HCT116 (cell line): ENCODE measurements at regions not wholly inside any gene's neighbourhood (a gene's known extent, or its start where the extent isn't known, plus 50 kb on each side); places are given as distances from the start of the nearest gene placed in this dataset.

Experiments used
- ATAC-seq: fragments of 200-7000 bp; cut with Tn5 transposase; 2 replicates; pipeline ENCODE4 v1.9.1; 2020; ENCODE audit warnings: mild to moderate bottlenecking, moderate library complexity
- BruUV-seq: library from RNA; stranded (reverse); fragments of 400-500 nt; replicated peaks from 2 replicates; lab custom pipeline; 2021; lab: Mats Ljungman, UMichigan
- CTCF ChIA-PET: fragments of 300-600 bp; sonication (Branson Sonifier 250); formaldehyde crosslinking; loops from one replicate; lab custom pipeline; 2021; ENCODE audit warnings: antibody characterized with exemption; lab: Charles Lee
- POLR2A ChIA-PET: fragments of 300-600, 350-600 bp; sonication (Branson Sonifier 250); formaldehyde crosslinking; loops from one replicate; lab custom pipeline; 2021; ENCODE audit warnings: antibody characterized with exemption; lab: Charles Lee
- RAD21 ChIA-PET, 2 experiments: fragments of 300-600 bp; sonication (Branson Sonifier 250); formaldehyde crosslinking; loops; one replicate each; lab custom pipeline; 2023; ENCODE audit warnings: low total read pairs in 2 of 2; ENCODE audit not compliant: uncharacterized antibody in 2 of 2, unreplicated experiment in 2 of 2, low non-redundant PET in 1 of 2; lab: Charles Lee
- DNase-seq: peaks from one replicate; pipeline ENCODE4 v3.0.0-alpha.2; 2010; ENCODE audit warnings: low read depth, low spot score
- H2AFZ ChIP-seq: fragments of 200-600 bp; shearing (Covaris generic), sonication (generic); 2 replicates; pipeline ENCODE4 v1.6.1; 2017; ENCODE audit warnings: low read depth, mixed run types, mixed read lengths, antibody characterized with exemption, low read length; ENCODE audit not compliant: poor library complexity, severe bottlenecking
- H3K27ac ChIP-seq: 2 replicates; pipeline ENCODE4 v1.5.1; 2012; ENCODE audit warnings: low read depth, low read length
- H3K27me3 ChIP-seq: fragments of 200-600 bp; sonication (generic); 2 replicates; pipeline ENCODE4 v1.6.1; 2016; ENCODE audit warnings: mixed run types, low read length, mixed read lengths; ENCODE audit not compliant: insufficient read depth
- H3K36me3 ChIP-seq, 2 experiments: fragments of 200-500 bp in 1 of 2; fragments of 200-600 bp in 1 of 2; sonication (Bioruptor generic) in 1 of 2; sonication (generic) in 1 of 2; 2 replicates each; pipeline versions ENCODE4 v1.5.1 to v1.6.1; 2014 to 2016; ENCODE audit warnings: low read length in 2 of 2, inconsistent platforms in 1 of 2, mixed read lengths in 1 of 2, mixed run types in 1 of 2; ENCODE audit not compliant: insufficient read depth in 2 of 2, control insufficient read depth in 1 of 2
- H3K4me1 ChIP-seq, 2 experiments: fragments of 200-600 bp in 1 of 2; sonication (generic) in 1 of 2; 2 replicates each; pipeline versions ENCODE4 v1.5.1 to v1.6.1; 2012 to 2017; ENCODE audit warnings: low read length in 2 of 2, inconsistent platforms in 1 of 2, mild to moderate bottlenecking in 1 of 2, mixed read lengths in 1 of 2, mixed run types in 1 of 2, moderate library complexity in 1 of 2; ENCODE audit not compliant: insufficient read depth in 2 of 2, control insufficient read depth in 1 of 2
- H3K4me2 ChIP-seq: fragments of 200-600 bp; sonication (generic); 2 replicates; pipeline ENCODE4 v1.6.1; 2017; ENCODE audit warnings: mixed run types, low read length, mixed read lengths
- H3K4me3 ChIP-seq, 2 experiments: fragments of 200-600 bp in 1 of 2; sonication (generic) in 1 of 2; replicated peaks in 1 of 2; 2 replicates each; pipeline ENCODE4 v1.5.1; 2011 to 2016; ENCODE audit warnings: low read length in 2 of 2, control low read depth in 1 of 2, low read depth in 1 of 2, mild to moderate bottlenecking in 1 of 2, mixed read lengths in 1 of 2, mixed run types in 1 of 2
- H3K79me2 ChIP-seq: fragments of 200-600 bp; sonication (generic); 2 replicates; pipeline ENCODE4 v1.6.1; 2017; ENCODE audit warnings: mild to moderate bottlenecking, mixed run types, low read length, moderate library complexity, mixed read lengths; ENCODE audit not compliant: insufficient read depth
- H3K9ac ChIP-seq: fragments of 200-600 bp; sonication (generic); 2 replicates; pipeline ENCODE4 v1.6.1; 2016; ENCODE audit warnings: low read length, mixed read lengths
- H3K9me2 ChIP-seq: fragments of 200-600 bp; sonication (generic), shearing (Covaris generic); 2 replicates; pipeline ENCODE4 v1.6.1; 2017; ENCODE audit warnings: mixed run types, mild to moderate bottlenecking, moderate library complexity; ENCODE audit not compliant: insufficient read depth
- H3K9me3 ChIP-seq, 2 experiments: fragments of 200-500 bp in 1 of 2; fragments of 200-600 bp in 1 of 2; sonication (Bioruptor generic) in 1 of 2; sonication (generic) in 1 of 2; 2 replicates each; pipeline ENCODE4 v1.6.1; 2014 to 2017; ENCODE audit warnings: low read length in 2 of 2, mixed read lengths in 2 of 2, inconsistent platforms in 1 of 2, low read depth in 1 of 2, mild to moderate bottlenecking in 1 of 2, mixed run types in 1 of 2, moderate library complexity in 1 of 2; ENCODE audit not compliant: control insufficient read depth in 1 of 2, insufficient read depth in 1 of 2
- H4K20me1 ChIP-seq: fragments of 200-600 bp; sonication (generic), shearing (Covaris generic); 2 replicates; pipeline ENCODE4 v1.6.1; 2017; ENCODE audit warnings: mixed run types, mild to moderate bottlenecking, moderate library complexity; ENCODE audit not compliant: insufficient read depth
- CBX3 ChIP-seq: IDR thresholded peaks from 2 replicates; pipeline ENCODE4 v1.6.1; 2012; ENCODE audit warnings: low read depth
- CEBPB ChIP-seq: IDR thresholded peaks from 2 replicates; pipeline ENCODE4 v1.6.1; 2012; ENCODE audit warnings: low read depth
- EGR1 ChIP-seq: IDR thresholded peaks from 2 replicates; pipeline ENCODE4 v1.6.1; 2012; ENCODE audit warnings: low read depth
- ELF1 ChIP-seq: IDR thresholded peaks from 2 replicates; pipeline ENCODE4 v1.6.1; 2012; ENCODE audit warnings: low read depth, borderline replicate concordance
- EZH2 ChIP-seq: fragments of 200-600 bp; sonication (generic); IDR thresholded peaks from 2 replicates; pipeline ENCODE4 v1.6.1; 2017; ENCODE audit warnings: antibody characterized with exemption, mixed run types
- POLR2A ChIP-seq: IDR thresholded peaks from 2 replicates; pipeline ENCODE4 v1.7.0; 2011; ENCODE audit warnings: borderline replicate concordance; ENCODE audit not compliant: insufficient read depth, insufficient read length; ENCODE audit errors: extremely low read depth
- RAD21 ChIP-seq: IDR thresholded peaks from 2 replicates; pipeline ENCODE4 v1.6.1; 2012; ENCODE audit warnings: low read depth, mild to moderate bottlenecking
- SIN3A ChIP-seq: IDR thresholded peaks from 2 replicates; pipeline ENCODE4 v1.6.1; 2012; ENCODE audit warnings: low read depth
- SP1 ChIP-seq: IDR thresholded peaks from 2 replicates; pipeline ENCODE4 v1.6.1; 2012; ENCODE audit warnings: low read depth
- SRF ChIP-seq: IDR thresholded peaks from 2 replicates; pipeline ENCODE4 v1.6.1; 2012; ENCODE audit warnings: low read depth
- TCF7L2 ChIP-seq: IDR thresholded peaks from 2 replicates; pipeline ENCODE4 v1.7.0; 2011; ENCODE audit warnings: borderline replicate concordance, inconsistent platforms; ENCODE audit not compliant: insufficient read depth, insufficient read length; ENCODE audit errors: extremely low read depth
- YY1 ChIP-seq: IDR thresholded peaks from 2 replicates; pipeline ENCODE4 v1.6.1; 2011; ENCODE audit warnings: low read length, low read depth, moderate library complexity, mild to moderate bottlenecking; ENCODE audit not compliant: insufficient replicate concordance; ENCODE audit errors: extremely low read depth
- ZFX ChIP-seq: fragments of 450-650 bp; IDR thresholded peaks from 2 replicates; pipeline ENCODE4 v1.6.1; 2017
- ZNF274 ChIP-seq: fragments of 200-500 bp; sonication (Bioruptor generic); IDR thresholded peaks from 2 replicates; pipeline ENCODE4 v1.6.1; 2014; ENCODE audit warnings: mild to moderate bottlenecking, low read depth, low read length, inconsistent platforms
- intact Hi-C: fragments of 100-400 bp; cut with micrococcal nuclease; formaldehyde crosslinking; loops from 2 replicates; pipeline ENCODE4 v1.10.0; 2022
- TF ChIP-seq, protein P1 (sequence below): IDR thresholded peaks from 2 replicates; pipeline ENCODE4 v1.6.1; 2012
- TF ChIP-seq, protein P2 (sequence below): IDR thresholded peaks from 2 replicates; pipeline ENCODE4 v1.6.1; 2012
- TF ChIP-seq, protein P3 (sequence below): IDR thresholded peaks from 2 replicates; pipeline ENCODE4 v1.6.1; 2012; ENCODE audit warnings: low read depth
- TF ChIP-seq, protein P4 (sequence below): IDR thresholded peaks from 2 replicates; pipeline ENCODE4 v1.6.1; 2011; ENCODE audit warnings: mild to moderate bottlenecking, low read length, moderate library complexity; ENCODE audit not compliant: insufficient replicate concordance; ENCODE audit errors: extremely low read depth
- TF ChIP-seq, protein P5 (sequence below), 3 experiments: fragments of 200-600 bp in 1 of 3; sonication (generic) in 1 of 3; IDR thresholded peaks in 2 of 3; conservative IDR thresholded peaks in 1 of 3; 2 replicates each; pipeline ENCODE4 v1.5.1; 2012 to 2017; ENCODE audit warnings: low read depth in 2 of 3, low read length in 2 of 3, antibody characterized with exemption in 1 of 3, borderline replicate concordance in 1 of 3, control low read depth in 1 of 3, mild to moderate bottlenecking in 1 of 3, mixed read lengths in 1 of 3, mixed run types in 1 of 3, moderate library complexity in 1 of 3; ENCODE audit not compliant: insufficient read depth in 1 of 3

DNA sequence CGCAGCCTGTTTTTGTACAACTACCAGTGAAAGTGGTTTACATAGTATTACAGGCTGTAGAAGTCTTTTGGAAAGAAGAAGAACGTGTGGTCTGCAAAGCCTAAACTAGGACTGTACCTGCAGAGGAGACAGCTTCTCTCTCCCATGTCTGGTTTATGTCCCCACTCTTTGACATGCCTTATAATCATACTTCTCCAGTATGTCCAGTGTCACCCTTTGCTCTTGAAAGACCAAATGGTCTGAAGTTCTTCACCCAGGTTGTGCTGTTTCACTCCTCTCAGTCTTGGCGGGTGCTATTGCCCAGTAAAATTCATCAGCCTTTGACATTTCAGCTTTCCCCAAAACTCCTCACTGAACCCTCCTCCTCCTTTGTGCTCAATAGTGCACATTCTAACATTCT is 676.0 kb upstream of the TENM4 start:
- no peaks in the 10 kb centered on the region for H3K27me3 ChIP-seq
- RAD21 ChIA-PET = no interaction called here
- H2AFZ ChIP-seq = no peak overlapping the region
- CTCF ChIA-PET = no interaction called here
- BruUV-seq = no TSS peak
- H3K27ac ChIP-seq = no peak overlapping the region
- no peaks in the 10 kb centered on the region for H4K20me1 ChIP-seq
- H3K9ac ChIP-seq = no peak overlapping the region
- no peaks in the 10 kb centered on the region for H3K36me3 ChIP-seq
- DNase-seq (no peak), ATAC-seq (no peak)
- no peaks in the 10 kb centered on the region for H3K9me2 ChIP-seq
- POLR2A ChIA-PET = no interaction called here
- no peak overlapping the region for H3K4me3 ChIP-seq
- no peak overlapping the region for H3K4me2 ChIP-seq
- TF ChIP-seq, protein P1, sequence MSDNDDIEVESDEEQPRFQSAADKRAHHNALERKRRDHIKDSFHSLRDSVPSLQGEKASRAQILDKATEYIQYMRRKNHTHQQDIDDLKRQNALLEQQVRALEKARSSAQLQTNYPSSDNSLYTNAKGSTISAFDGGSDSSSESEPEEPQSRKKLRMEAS = no peak
- TF ChIP-seq ELF1 (no peak), EZH2 (no peak), SIN3A (no peak), RAD21 (no peak), CBX3 (no peak), ZNF274 (no peak), TCF7L2 (no peak), SRF (no peak), SP1 (no peak), CEBPB (no peak), POLR2A (no peak), ZFX (no peak), EGR1 (no peak), YY1 (no peak)
- TF ChIP-seq, protein P2, sequence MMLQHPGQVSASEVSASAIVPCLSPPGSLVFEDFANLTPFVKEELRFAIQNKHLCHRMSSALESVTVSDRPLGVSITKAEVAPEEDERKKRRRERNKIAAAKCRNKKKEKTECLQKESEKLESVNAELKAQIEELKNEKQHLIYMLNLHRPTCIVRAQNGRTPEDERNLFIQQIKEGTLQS = no peak
- TF ChIP-seq, protein P3, sequence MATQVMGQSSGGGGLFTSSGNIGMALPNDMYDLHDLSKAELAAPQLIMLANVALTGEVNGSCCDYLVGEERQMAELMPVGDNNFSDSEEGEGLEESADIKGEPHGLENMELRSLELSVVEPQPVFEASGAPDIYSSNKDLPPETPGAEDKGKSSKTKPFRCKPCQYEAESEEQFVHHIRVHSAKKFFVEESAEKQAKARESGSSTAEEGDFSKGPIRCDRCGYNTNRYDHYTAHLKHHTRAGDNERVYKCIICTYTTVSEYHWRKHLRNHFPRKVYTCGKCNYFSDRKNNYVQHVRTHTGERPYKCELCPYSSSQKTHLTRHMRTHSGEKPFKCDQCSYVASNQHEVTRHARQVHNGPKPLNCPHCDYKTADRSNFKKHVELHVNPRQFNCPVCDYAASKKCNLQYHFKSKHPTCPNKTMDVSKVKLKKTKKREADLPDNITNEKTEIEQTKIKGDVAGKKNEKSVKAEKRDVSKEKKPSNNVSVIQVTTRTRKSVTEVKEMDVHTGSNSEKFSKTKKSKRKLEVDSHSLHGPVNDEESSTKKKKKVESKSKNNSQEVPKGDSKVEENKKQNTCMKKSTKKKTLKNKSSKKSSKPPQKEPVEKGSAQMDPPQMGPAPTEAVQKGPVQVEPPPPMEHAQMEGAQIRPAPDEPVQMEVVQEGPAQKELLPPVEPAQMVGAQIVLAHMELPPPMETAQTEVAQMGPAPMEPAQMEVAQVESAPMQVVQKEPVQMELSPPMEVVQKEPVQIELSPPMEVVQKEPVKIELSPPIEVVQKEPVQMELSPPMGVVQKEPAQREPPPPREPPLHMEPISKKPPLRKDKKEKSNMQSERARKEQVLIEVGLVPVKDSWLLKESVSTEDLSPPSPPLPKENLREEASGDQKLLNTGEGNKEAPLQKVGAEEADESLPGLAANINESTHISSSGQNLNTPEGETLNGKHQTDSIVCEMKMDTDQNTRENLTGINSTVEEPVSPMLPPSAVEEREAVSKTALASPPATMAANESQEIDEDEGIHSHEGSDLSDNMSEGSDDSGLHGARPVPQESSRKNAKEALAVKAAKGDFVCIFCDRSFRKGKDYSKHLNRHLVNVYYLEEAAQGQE = no peak
- TF ChIP-seq, protein P4, sequence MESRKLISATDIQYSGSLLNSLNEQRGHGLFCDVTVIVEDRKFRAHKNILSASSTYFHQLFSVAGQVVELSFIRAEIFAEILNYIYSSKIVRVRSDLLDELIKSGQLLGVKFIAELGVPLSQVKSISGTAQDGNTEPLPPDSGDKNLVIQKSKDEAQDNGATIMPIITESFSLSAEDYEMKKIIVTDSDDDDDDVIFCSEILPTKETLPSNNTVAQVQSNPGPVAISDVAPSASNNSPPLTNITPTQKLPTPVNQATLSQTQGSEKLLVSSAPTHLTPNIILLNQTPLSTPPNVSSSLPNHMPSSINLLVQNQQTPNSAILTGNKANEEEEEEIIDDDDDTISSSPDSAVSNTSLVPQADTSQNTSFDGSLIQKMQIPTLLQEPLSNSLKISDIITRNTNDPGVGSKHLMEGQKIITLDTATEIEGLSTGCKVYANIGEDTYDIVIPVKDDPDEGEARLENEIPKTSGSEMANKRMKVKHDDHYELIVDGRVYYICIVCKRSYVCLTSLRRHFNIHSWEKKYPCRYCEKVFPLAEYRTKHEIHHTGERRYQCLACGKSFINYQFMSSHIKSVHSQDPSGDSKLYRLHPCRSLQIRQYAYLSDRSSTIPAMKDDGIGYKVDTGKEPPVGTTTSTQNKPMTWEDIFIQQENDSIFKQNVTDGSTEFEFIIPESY = no peak
- TF ChIP-seq, protein P5, sequence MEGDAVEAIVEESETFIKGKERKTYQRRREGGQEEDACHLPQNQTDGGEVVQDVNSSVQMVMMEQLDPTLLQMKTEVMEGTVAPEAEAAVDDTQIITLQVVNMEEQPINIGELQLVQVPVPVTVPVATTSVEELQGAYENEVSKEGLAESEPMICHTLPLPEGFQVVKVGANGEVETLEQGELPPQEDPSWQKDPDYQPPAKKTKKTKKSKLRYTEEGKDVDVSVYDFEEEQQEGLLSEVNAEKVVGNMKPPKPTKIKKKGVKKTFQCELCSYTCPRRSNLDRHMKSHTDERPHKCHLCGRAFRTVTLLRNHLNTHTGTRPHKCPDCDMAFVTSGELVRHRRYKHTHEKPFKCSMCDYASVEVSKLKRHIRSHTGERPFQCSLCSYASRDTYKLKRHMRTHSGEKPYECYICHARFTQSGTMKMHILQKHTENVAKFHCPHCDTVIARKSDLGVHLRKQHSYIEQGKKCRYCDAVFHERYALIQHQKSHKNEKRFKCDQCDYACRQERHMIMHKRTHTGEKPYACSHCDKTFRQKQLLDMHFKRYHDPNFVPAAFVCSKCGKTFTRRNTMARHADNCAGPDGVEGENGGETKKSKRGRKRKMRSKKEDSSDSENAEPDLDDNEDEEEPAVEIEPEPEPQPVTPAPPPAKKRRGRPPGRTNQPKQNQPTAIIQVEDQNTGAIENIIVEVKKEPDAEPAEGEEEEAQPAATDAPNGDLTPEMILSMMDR (IDR thresholded peaks at IDR 0.05 in 2 of 3, conservative IDR thresholded peaks at IDR 0.05 in 1 of 3; ENCODE audit: borderline replicate concordance in 1 of 3, insufficient read depth in 1 of 3, low read depth in 2 of 3, low read length in 2 of 3) = no peak
- H3K4me1 ChIP-seq = no peaks in the 10 kb centered on the region
- intact Hi-C loops = no loop called here
- H3K9me3 ChIP-seq = peaks cover 5 to 12% of the 10 kb centered on the region in 2 experiments; a peak in 2 of 4 replicates
- no peaks in the 10 kb centered on the region for H3K79me2 ChIP-seq
